GM19239 (cell line): ENCODE measurements at regions not wholly inside any gene's neighbourhood (a gene's known extent, or its start where the extent isn't known, plus 50 kb on each side); places are given as distances from the start of the nearest gene placed in this dataset.

ENCODE experiments used
- DNase-seq: peaks from one replicate; pipeline ENCODE4 v3.0.0; 2011; ENCODE audit warnings: low spot score; ENCODE audit not compliant: insufficient read length
- FAIRE-seq: peaks from 2 replicates; lab custom pipeline; 2011; peaks lifted over from hg19 to GRCh38; lab: Jason Lieb, UNC

- no peak for FAIRE-seq
- DNase-seq: no peak
These were observed 147.8 kb upstream of the IL12A start for GRCh38 chr3:159840703-159841299.

- FAIRE-seq (no peak), DNase-seq (no peak)
These were observed 146.9 kb upstream of the IL12A start for GRCh38 chr3:159841766-159842165.

- no peak for DNase-seq
- peak; percentile 69 for FAIRE-seq
These were observed 144.6 kb upstream of the IL12A start for GRCh38 chr3:159843840-159844730.

GRCh38 chr3:159844801-159845261 lies 143.8 kb upstream of the IL12A start:
- DNase-seq (no peak), FAIRE-seq (peak; percentile 33)

GRCh38 chr3:159845737-159846136 lies 142.9 kb upstream of the IL12A start:
- no peak for DNase-seq
- FAIRE-seq: no peak

- DNase-seq: no peak
- no peak for FAIRE-seq
These were observed 142.4 kb upstream of the IL12A start for GRCh38 chr3:159846255-159846654.

GRCh38 chr3:159848348-159849118 lies 140.1 kb upstream of the IL12A start:
- DNase-seq (no peak), FAIRE-seq (no peak)

GRCh38 chr3:159850481-159850880 lies 138.2 kb upstream of the IL12A start:
- DNase-seq: no peak
- FAIRE-seq: no peak

GRCh38 chr3:159852266-159852665 lies 136.4 kb upstream of the IL12A start:
- DNase-seq (no peak), FAIRE-seq (no peak)

- DNase-seq: no peak
- no peak for FAIRE-seq
These were observed 135.7 kb upstream of the IL12A start for GRCh38 chr3:159852821-159853505.

- FAIRE-seq (no peak), DNase-seq (no peak)
These were observed 135.2 kb upstream of the IL12A start for GRCh38 chr3:159853506-159853864.

GRCh38 chr3:159854500-159855124 lies 134.0 kb upstream of the IL12A start:
- FAIRE-seq (no peak), DNase-seq (no peak)

GRCh38 chr3:159855599-159856346 lies 132.9 kb upstream of the IL12A start:
- FAIRE-seq (peak; percentile 26), DNase-seq (no peak)

GRCh38 chr3:159856590-159857104 lies 132.0 kb upstream of the IL12A start:
- DNase-seq (no peak), FAIRE-seq (peak; percentile 35)

- DNase-seq: no peak
- FAIRE-seq: no peak
These were observed 130.8 kb upstream of the IL12A start for GRCh38 chr3:159857840-159858239.

- FAIRE-seq (no peak), DNase-seq (no peak)
These were observed 130.0 kb upstream of the IL12A start for GRCh38 chr3:159858650-159859049.

- DNase-seq (no peak), FAIRE-seq (peak; percentile 42)
These were observed 129.2 kb upstream of the IL12A start for GRCh38 chr3:159859424-159859823.

GRCh38 chr3:159859836-159860235 lies 128.8 kb upstream of the IL12A start:
- DNase-seq: no peak
- no peak for FAIRE-seq
